ENCODE measurements at regions not wholly inside any gene's neighbourhood (a gene's known extent, or its start where the extent isn't known, plus 50 kb on each side); places are given as distances from the start of the nearest gene placed in this dataset.

DNA sequence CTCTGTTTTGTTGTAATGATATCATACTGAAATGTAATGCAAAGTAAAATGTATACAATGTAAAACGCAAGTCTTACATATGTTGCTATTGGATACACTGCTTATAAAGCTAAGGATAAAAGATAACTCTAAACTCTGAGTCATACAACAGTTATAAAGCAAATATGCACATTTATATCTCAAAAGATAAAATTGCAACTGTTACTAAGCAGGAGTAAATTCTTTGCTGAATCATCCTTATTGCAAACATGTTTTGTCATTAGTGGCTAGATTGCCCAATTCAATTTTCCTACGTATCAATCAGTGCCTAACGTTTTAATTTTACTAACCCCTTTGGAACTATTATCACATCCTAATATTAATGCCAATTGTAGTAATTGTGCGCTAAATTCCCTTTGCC is 762.9 kb downstream of the LTN1 start:
- no peak overlapping the region for H3K27ac ChIP-seq (ENCODE audit: low read depth)
- Mint-ChIP-seq H3K4me1 (no peaks in the 10 kb centered on the region), H3K27me3 (ENCODE audit: insufficient read depth, low read depth, poor library complexity) (peaks cover 3% of the 10 kb centered on the region), H3K36me3 (ENCODE audit: low read depth) (no peaks in the 10 kb centered on the region), H3K9me3 (no peaks in the 10 kb centered on the region), H3K27ac (no peak overlapping the region), H3K4me3 (no peak overlapping the region)
- no peak overlapping the region for H2AFZ ChIP-seq
- H3F3A ChIP-seq (replicated peaks; ENCODE audit: low read depth), result no peaks in the 10 kb centered on the region
- no peaks in the 10 kb centered on the region for H3K4me1 ChIP-seq (ENCODE audit: insufficient read depth)
- no peak for ATAC-seq
- H3K79me2 ChIP-seq (replicated peaks; ENCODE audit: insufficient read depth), result no peaks in the 10 kb centered on the region
- no peaks in the 10 kb centered on the region for H3K36me3 ChIP-seq (ENCODE audit: insufficient read depth)
- no peaks in the 10 kb centered on the region for H4K20me1 ChIP-seq (replicated peaks; ENCODE audit: insufficient read depth)
- H3K9me2 ChIP-seq (ENCODE audit: insufficient read depth), result no peaks in the 10 kb centered on the region
- no peaks in the 10 kb centered on the region for H3K27me3 ChIP-seq (ENCODE audit: insufficient read depth)
- H3K4me3 ChIP-seq, result no peak overlapping the region
- H3K4me2 ChIP-seq, result no peak overlapping the region
- no peak for DNase-seq (ENCODE audit: low spot score)
- TF ChIP-seq NANOG (IDR thresholded peaks at IDR 0.05; ENCODE audit: borderline replicate concordance) (no peak), STAT1 (IDR thresholded peaks at IDR 0.05; ENCODE audit: unreplicated experiment) (no peak), EZH2 (IDR thresholded peaks at IDR 0.05; ENCODE audit: low read depth, unreplicated experiment) (no peak), ZNF114 (CRISPR knock-in tag; IDR thresholded peaks at IDR 0.05) (no peak), JUNB (IDR thresholded peaks at IDR 0.05; ENCODE audit: unreplicated experiment) (no peak), POLR2AphosphoS5 (IDR thresholded peaks at IDR 0.05; ENCODE audit: low read depth) (no peak), ZNF331 (CRISPR knock-in tag; IDR thresholded peaks at IDR 0.05; ENCODE audit: low read depth) (no peak), EZH2phosphoT487 (IDR thresholded peaks at IDR 0.05; ENCODE audit: unreplicated experiment) (no peak), CREB1 (CRISPR knock-in tag; IDR thresholded peaks at IDR 0.05; ENCODE audit: low read depth) (no peak)
- TF ChIP-seq, protein P1, sequence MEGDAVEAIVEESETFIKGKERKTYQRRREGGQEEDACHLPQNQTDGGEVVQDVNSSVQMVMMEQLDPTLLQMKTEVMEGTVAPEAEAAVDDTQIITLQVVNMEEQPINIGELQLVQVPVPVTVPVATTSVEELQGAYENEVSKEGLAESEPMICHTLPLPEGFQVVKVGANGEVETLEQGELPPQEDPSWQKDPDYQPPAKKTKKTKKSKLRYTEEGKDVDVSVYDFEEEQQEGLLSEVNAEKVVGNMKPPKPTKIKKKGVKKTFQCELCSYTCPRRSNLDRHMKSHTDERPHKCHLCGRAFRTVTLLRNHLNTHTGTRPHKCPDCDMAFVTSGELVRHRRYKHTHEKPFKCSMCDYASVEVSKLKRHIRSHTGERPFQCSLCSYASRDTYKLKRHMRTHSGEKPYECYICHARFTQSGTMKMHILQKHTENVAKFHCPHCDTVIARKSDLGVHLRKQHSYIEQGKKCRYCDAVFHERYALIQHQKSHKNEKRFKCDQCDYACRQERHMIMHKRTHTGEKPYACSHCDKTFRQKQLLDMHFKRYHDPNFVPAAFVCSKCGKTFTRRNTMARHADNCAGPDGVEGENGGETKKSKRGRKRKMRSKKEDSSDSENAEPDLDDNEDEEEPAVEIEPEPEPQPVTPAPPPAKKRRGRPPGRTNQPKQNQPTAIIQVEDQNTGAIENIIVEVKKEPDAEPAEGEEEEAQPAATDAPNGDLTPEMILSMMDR (conservative IDR thresholded peaks at IDR 0.05; ENCODE audit: low read depth in 2 of 2), result no peak
- TF ChIP-seq, protein P2, sequence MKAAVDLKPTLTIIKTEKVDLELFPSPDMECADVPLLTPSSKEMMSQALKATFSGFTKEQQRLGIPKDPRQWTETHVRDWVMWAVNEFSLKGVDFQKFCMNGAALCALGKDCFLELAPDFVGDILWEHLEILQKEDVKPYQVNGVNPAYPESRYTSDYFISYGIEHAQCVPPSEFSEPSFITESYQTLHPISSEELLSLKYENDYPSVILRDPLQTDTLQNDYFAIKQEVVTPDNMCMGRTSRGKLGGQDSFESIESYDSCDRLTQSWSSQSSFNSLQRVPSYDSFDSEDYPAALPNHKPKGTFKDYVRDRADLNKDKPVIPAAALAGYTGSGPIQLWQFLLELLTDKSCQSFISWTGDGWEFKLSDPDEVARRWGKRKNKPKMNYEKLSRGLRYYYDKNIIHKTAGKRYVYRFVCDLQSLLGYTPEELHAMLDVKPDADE (IDR thresholded peaks at IDR 0.05), result no peak
- TF ChIP-seq, protein P3, sequence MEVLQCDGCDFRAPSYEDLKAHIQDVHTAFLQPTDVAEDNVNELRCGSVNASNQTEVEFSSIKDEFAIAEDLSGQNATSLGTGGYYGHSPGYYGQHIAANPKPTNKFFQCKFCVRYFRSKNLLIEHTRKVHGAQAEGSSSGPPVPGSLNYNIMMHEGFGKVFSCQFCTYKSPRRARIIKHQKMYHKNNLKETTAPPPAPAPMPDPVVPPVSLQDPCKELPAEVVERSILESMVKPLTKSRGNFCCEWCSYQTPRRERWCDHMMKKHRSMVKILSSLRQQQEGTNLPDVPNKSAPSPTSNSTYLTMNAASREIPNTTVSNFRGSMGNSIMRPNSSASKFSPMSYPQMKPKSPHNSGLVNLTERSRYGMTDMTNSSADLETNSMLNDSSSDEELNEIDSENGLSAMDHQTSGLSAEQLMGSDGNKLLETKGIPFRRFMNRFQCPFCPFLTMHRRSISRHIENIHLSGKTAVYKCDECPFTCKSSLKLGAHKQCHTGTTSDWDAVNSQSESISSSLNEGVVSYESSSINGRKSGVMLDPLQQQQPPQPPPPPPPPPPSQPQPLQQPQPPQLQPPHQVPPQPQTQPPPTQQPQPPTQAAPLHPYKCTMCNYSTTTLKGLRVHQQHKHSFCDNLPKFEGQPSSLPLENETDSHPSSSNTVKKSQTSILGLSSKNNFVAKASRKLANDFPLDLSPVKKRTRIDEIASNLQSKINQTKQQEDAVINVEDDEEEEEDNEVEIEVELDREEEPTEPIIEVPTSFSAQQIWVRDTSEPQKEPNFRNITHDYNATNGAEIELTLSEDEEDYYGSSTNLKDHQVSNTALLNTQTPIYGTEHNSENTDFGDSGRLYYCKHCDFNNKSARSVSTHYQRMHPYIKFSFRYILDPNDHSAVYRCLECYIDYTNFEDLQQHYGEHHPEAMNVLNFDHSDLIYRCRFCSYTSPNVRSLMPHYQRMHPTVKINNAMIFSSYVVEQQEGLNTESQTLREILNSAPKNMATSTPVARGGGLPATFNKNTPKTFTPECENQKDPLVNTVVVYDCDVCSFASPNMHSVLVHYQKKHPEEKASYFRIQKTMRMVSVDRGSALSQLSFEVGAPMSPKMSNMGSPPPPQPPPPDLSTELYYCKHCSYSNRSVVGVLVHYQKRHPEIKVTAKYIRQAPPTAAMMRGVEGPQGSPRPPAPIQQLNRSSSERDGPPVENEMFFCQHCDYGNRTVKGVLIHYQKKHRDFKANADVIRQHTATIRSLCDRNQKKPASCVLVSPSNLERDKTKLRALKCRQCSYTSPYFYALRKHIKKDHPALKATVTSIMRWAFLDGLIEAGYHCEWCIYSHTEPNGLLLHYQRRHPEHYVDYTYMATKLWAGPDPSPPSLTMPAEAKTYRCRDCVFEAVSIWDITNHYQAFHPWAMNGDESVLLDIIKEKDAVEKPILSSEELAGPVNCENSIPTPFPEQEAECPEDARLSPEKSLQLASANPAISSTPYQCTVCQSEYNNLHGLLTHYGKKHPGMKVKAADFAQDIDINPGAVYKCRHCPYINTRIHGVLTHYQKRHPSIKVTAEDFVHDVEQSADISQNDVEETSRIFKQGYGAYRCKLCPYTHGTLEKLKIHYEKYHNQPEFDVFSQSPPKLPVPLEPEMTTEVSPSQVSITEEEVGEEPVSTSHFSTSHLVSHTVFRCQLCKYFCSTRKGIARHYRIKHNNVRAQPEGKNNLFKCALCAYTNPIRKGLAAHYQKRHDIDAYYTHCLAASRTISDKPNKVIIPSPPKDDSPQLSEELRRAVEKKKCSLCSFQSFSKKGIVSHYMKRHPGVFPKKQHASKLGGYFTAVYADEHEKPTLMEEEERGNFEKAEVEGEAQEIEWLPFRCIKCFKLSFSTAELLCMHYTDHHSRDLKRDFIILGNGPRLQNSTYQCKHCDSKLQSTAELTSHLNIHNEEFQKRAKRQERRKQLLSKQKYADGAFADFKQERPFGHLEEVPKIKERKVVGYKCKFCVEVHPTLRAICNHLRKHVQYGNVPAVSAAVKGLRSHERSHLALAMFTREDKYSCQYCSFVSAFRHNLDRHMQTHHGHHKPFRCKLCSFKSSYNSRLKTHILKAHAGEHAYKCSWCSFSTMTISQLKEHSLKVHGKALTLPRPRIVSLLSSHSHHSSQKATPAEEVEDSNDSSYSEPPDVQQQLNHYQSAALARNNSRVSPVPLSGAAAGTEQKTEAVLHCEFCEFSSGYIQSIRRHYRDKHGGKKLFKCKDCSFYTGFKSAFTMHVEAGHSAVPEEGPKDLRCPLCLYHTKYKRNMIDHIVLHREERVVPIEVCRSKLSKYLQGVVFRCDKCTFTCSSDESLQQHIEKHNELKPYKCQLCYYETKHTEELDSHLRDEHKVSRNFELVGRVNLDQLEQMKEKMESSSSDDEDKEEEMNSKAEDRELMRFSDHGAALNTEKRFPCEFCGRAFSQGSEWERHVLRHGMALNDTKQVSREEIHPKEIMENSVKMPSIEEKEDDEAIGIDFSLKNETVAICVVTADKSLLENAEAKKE (CRISPR knock-in tag; IDR thresholded peaks at IDR 0.05), result no peak
- TF ChIP-seq, protein P4, sequence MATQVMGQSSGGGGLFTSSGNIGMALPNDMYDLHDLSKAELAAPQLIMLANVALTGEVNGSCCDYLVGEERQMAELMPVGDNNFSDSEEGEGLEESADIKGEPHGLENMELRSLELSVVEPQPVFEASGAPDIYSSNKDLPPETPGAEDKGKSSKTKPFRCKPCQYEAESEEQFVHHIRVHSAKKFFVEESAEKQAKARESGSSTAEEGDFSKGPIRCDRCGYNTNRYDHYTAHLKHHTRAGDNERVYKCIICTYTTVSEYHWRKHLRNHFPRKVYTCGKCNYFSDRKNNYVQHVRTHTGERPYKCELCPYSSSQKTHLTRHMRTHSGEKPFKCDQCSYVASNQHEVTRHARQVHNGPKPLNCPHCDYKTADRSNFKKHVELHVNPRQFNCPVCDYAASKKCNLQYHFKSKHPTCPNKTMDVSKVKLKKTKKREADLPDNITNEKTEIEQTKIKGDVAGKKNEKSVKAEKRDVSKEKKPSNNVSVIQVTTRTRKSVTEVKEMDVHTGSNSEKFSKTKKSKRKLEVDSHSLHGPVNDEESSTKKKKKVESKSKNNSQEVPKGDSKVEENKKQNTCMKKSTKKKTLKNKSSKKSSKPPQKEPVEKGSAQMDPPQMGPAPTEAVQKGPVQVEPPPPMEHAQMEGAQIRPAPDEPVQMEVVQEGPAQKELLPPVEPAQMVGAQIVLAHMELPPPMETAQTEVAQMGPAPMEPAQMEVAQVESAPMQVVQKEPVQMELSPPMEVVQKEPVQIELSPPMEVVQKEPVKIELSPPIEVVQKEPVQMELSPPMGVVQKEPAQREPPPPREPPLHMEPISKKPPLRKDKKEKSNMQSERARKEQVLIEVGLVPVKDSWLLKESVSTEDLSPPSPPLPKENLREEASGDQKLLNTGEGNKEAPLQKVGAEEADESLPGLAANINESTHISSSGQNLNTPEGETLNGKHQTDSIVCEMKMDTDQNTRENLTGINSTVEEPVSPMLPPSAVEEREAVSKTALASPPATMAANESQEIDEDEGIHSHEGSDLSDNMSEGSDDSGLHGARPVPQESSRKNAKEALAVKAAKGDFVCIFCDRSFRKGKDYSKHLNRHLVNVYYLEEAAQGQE (IDR thresholded peaks at IDR 0.05; ENCODE audit: unreplicated experiment), result no peak

Data from GM23338 (cell line).